ENCODE measurements at regions not wholly inside any gene's neighbourhood (a gene's known extent, or its start where the extent isn't known, plus 50 kb on each side); places are given as distances from the start of the nearest gene placed in this dataset.
"Not testable (repeated sequence)": the region's sequence is repeated elsewhere in the genome, so short reads cannot be mapped to it uniquely, and the experiment has no call there.

- H3K27me3 Mint-ChIP-seq, result peaks cover 6% of the 10 kb centered on the region
- H3K36me3 Mint-ChIP-seq (ENCODE audit: insufficient read depth), result no peaks in the 10 kb centered on the region
- no peak for DNase-seq (ENCODE audit: low spot score, unreplicated experiment)
- TF ChIP-seq CTCF (IDR thresholded peaks at IDR 0.05; ENCODE audit: unreplicated experiment), result no peak
- H3K4me1 Mint-ChIP-seq (ENCODE audit: low read depth), result peaks cover 21% of the 10 kb centered on the region
- H3K27ac Mint-ChIP-seq, result no peak overlapping the region
- H3K9me3 Mint-ChIP-seq (ENCODE audit: low read depth), result no peaks in the 10 kb centered on the region
- H3K4me3 Mint-ChIP-seq (ENCODE audit: low read depth), result no peak overlapping the region
These were observed 260.3 kb downstream of the ADGRD1 start for GRCh38 chr12:131213896-131214442.

GRCh38 chr12:131214936-131215335 is 261.2 kb downstream of the ADGRD1 start:
- DNase-seq (ENCODE audit: low spot score, unreplicated experiment); H3K27me3 Mint-ChIP-seq; H3K4me3 Mint-ChIP-seq (ENCODE audit: low read depth); H3K9me3 Mint-ChIP-seq (ENCODE audit: low read depth); H3K27ac Mint-ChIP-seq; H3K36me3 Mint-ChIP-seq (ENCODE audit: insufficient read depth): not testable (repeated sequence)
- peaks cover 22% of the 10 kb centered on the region for H3K4me1 Mint-ChIP-seq (ENCODE audit: low read depth)

- H3K27me3 Mint-ChIP-seq; H3K27ac Mint-ChIP-seq; H3K9me3 Mint-ChIP-seq (ENCODE audit: low read depth); DNase-seq (ENCODE audit: low spot score, unreplicated experiment); H3K4me3 Mint-ChIP-seq (ENCODE audit: low read depth); H3K36me3 Mint-ChIP-seq (ENCODE audit: insufficient read depth): not testable (repeated sequence)
- H3K4me1 Mint-ChIP-seq (ENCODE audit: low read depth), result peaks cover 29% of the 10 kb centered on the region
These were observed 262.9 kb downstream of the ADGRD1 start for GRCh38 chr12:131216587-131216986.

- Mint-ChIP-seq H3K36me3 (ENCODE audit: insufficient read depth) (no peaks in the 10 kb centered on the region), H3K4me1 (ENCODE audit: low read depth) (peaks cover 29% of the 10 kb centered on the region), H3K4me3 (ENCODE audit: low read depth) (no peak overlapping the region), H3K9me3 (ENCODE audit: low read depth) (no peaks in the 10 kb centered on the region), H3K27ac (no peak overlapping the region), H3K27me3 (no peaks in the 10 kb centered on the region)
- DNase-seq (ENCODE audit: low spot score, unreplicated experiment), result no peak
- no peak for TF ChIP-seq CTCF (IDR thresholded peaks at IDR 0.05; ENCODE audit: unreplicated experiment)
These were observed 263.4 kb downstream of the ADGRD1 start for GRCh38 chr12:131217024-131217586.

- Mint-ChIP-seq H3K27me3 (no peaks in the 10 kb centered on the region), H3K4me3 (ENCODE audit: low read depth) (no peak overlapping the region), H3K9me3 (ENCODE audit: low read depth) (no peaks in the 10 kb centered on the region), H3K4me1 (ENCODE audit: low read depth) (peaks cover 32% of the 10 kb centered on the region), H3K36me3 (ENCODE audit: insufficient read depth) (no peaks in the 10 kb centered on the region), H3K27ac (peak overlapping the region; percentile 57)
- DNase-seq (ENCODE audit: low spot score, unreplicated experiment), result no peak
- no peak for TF ChIP-seq CTCF (IDR thresholded peaks at IDR 0.05; ENCODE audit: unreplicated experiment)
These were observed 264.6 kb downstream of the ADGRD1 start for GRCh38 chr12:131218026-131218922.

- H3K27me3 Mint-ChIP-seq, result no peaks in the 10 kb centered on the region
- DNase-seq (ENCODE audit: low spot score, unreplicated experiment), result no peak
- no peaks in the 10 kb centered on the region for H3K9me3 Mint-ChIP-seq (ENCODE audit: low read depth)
- peak overlapping the region; percentile 57 for H3K27ac Mint-ChIP-seq
- peaks cover 32% of the 10 kb centered on the region for H3K4me1 Mint-ChIP-seq (ENCODE audit: low read depth)
- no peak for TF ChIP-seq CTCF (IDR thresholded peaks at IDR 0.05; ENCODE audit: unreplicated experiment)
- H3K36me3 Mint-ChIP-seq (ENCODE audit: insufficient read depth), result no peaks in the 10 kb centered on the region
- H3K4me3 Mint-ChIP-seq (ENCODE audit: low read depth), result no peak overlapping the region
These were observed 265.4 kb downstream of the ADGRD1 start for GRCh38 chr12:131218923-131219669.
